Neural cell (in vitro differentiated cells): ENCODE measurements at regions not wholly inside any gene's neighbourhood (a gene's known extent, or its start where the extent isn't known, plus 50 kb on each side); places are given as distances from the start of the nearest gene placed in this dataset.

Experiments
- H2AFZ ChIP-seq: fragments of 200-600, 300-800 bp; sonication (generic), shearing (Covaris generic); 2 replicates; pipeline ENCODE4 v1.6.0; 2014; ENCODE audit warnings: low read depth, mild to moderate bottlenecking, antibody characterized with exemption, low read length, moderate library complexity
- H3F3A ChIP-seq: fragments of 200-600 bp; shearing (Covaris generic); 2 replicates; pipeline ENCODE4 v1.6.1; 2016; ENCODE audit warnings: mild to moderate bottlenecking, moderate library complexity, mixed read lengths, antibody characterized with exemption, low read length; ENCODE audit not compliant: insufficient read depth, poor library complexity, severe bottlenecking
- H3K27ac ChIP-seq: fragments of 200-600, 300-800 bp; sonication (generic), shearing (Covaris generic); 2 replicates; pipeline ENCODE4 v1.5.1; 2014; ENCODE audit warnings: mild to moderate bottlenecking, low read length, moderate library complexity
- H3K27me3 ChIP-seq: fragments of 300-800, 200-600 bp; sonication (generic), shearing (Covaris generic); 2 replicates; pipeline ENCODE4 v1.6.0; 2014; ENCODE audit warnings: mild to moderate bottlenecking, low read depth, low read length, moderate library complexity; ENCODE audit not compliant: insufficient read depth
- H3K36me3 ChIP-seq: fragments of 300-800, 200-600 bp; sonication (generic), shearing (Covaris generic); 2 replicates; pipeline ENCODE4 v1.5.1; 2014; ENCODE audit warnings: mild to moderate bottlenecking, antibody characterized with exemption, low read length, moderate library complexity; ENCODE audit not compliant: insufficient read depth
- H3K4me2 ChIP-seq: fragments of 300-800, 200-600 bp; sonication (generic), shearing (Covaris generic); 2 replicates; pipeline ENCODE4 v1.6.0; 2014; ENCODE audit warnings: mild to moderate bottlenecking, low read length
- H3K4me3 ChIP-seq: fragments of 300-800, 200-600 bp; sonication (generic), shearing (Covaris generic); 2 replicates; pipeline ENCODE4 v1.5.1; 2014; ENCODE audit warnings: mild to moderate bottlenecking, low read length, moderate library complexity
- H3K79me2 ChIP-seq: fragments of 200-600 bp; shearing (Covaris generic); replicated peaks from 2 replicates; pipeline ENCODE4 v1.6.0; 2014; ENCODE audit warnings: mild to moderate bottlenecking, low read length, moderate library complexity; ENCODE audit not compliant: insufficient read depth
- H3K9ac ChIP-seq: fragments of 300-800, 200-600 bp; sonication (generic), shearing (Covaris generic); 2 replicates; pipeline ENCODE4 v1.6.1; 2016; ENCODE audit warnings: mild to moderate bottlenecking, low read length, mixed read lengths
- H3K9me2 ChIP-seq: fragments of 200-600 bp; shearing (Covaris generic); 2 replicates; pipeline ENCODE4 v1.6.1; 2016; ENCODE audit warnings: mild to moderate bottlenecking, low read length, mixed read lengths; ENCODE audit not compliant: insufficient read depth
- H3K9me3 ChIP-seq: fragments of 200-600, 300-800 bp; sonication (generic), shearing (Covaris generic); 2 replicates; pipeline ENCODE4 v1.6.1; 2016; ENCODE audit warnings: mild to moderate bottlenecking, mixed run types, low read length, moderate library complexity, mixed read lengths
- H4K20me1 ChIP-seq: fragments of 200-600 bp; shearing (Covaris generic); 2 replicates; pipeline ENCODE4 v1.6.1; 2016; ENCODE audit warnings: mild to moderate bottlenecking, mixed run types; ENCODE audit not compliant: insufficient read depth
- CTCF ChIP-seq: fragments of 450-650 bp; IDR thresholded peaks from 2 replicates; pipeline ENCODE4 v1.5.1; 2014; ENCODE audit warnings: antibody characterized with exemption, mild to moderate bottlenecking, moderate library complexity; ENCODE audit not compliant: poor library complexity, severe bottlenecking
- EP300 ChIP-seq: fragments of 450-650 bp; conservative IDR thresholded peaks from 2 replicates; pipeline ENCODE4 v1.6.1; 2014; ENCODE audit warnings: antibody characterized with exemption, mild to moderate bottlenecking, moderate library complexity; ENCODE audit not compliant: poor library complexity, severe bottlenecking
- EZH2 ChIP-seq: fragments of 200-600, 300-800 bp; shearing (Covaris generic), sonication (generic); IDR thresholded peaks from 2 replicates; pipeline ENCODE4 v1.6.1; 2014; ENCODE audit warnings: antibody characterized with exemption, low read length, borderline replicate concordance, mild to moderate bottlenecking; ENCODE audit not compliant: insufficient read depth, poor library complexity, severe bottlenecking
- MXI1 ChIP-seq: fragments of 450-650 bp; conservative IDR thresholded peaks from 2 replicates; pipeline ENCODE4 v1.6.1; 2014; ENCODE audit warnings: antibody characterized with exemption, mild to moderate bottlenecking; ENCODE audit not compliant: poor library complexity, severe bottlenecking
- POLR2AphosphoS5 ChIP-seq: IDR thresholded peaks from 2 replicates; pipeline ENCODE4 v1.6.1; 2012
- RAD21 ChIP-seq: fragments of 450-650 bp; conservative IDR thresholded peaks from 2 replicates; pipeline ENCODE4 v1.6.1; 2014; ENCODE audit warnings: antibody characterized with exemption, mild to moderate bottlenecking, moderate library complexity
- REST ChIP-seq: IDR thresholded peaks from 2 replicates; pipeline ENCODE4 v1.6.1; 2012; ENCODE audit warnings: borderline replicate concordance
- SMC3 ChIP-seq: fragments of 450-650 bp; conservative IDR thresholded peaks from 2 replicates; pipeline ENCODE4 v1.6.1; 2014; ENCODE audit warnings: antibody characterized with exemption, mild to moderate bottlenecking, moderate library complexity; ENCODE audit not compliant: poor library complexity
- TAF1 ChIP-seq: IDR thresholded peaks from 2 replicates; pipeline ENCODE4 v1.6.1; 2012; ENCODE audit warnings: low read depth

GRCh38 chr2:57190007-57190406 lies 856.6 kb upstream of the VRK2 start:
- Histone ChIP-seq H3K4me3 (no peak overlapping the region), H3K27ac (no peak overlapping the region), H2AFZ (no peak overlapping the region), H3K27me3 (no peaks in the 10 kb centered on the region), H3K9me3 (no peaks in the 10 kb centered on the region), H3K36me3 (no peaks in the 10 kb centered on the region), H3K9ac (no peak overlapping the region), H3K79me2 (no peaks in the 10 kb centered on the region), H4K20me1 (no peaks in the 10 kb centered on the region), H3K9me2 (no peaks in the 10 kb centered on the region), H3K4me2 (no peak overlapping the region), H3F3A (no peaks in the 10 kb centered on the region)
- TF ChIP-seq REST, result no peak
- TF ChIP-seq EZH2, result no peak
- TF ChIP-seq TAF1, result no peak
- no peak for TF ChIP-seq MXI1
- no peak for TF ChIP-seq RAD21
- no peak for TF ChIP-seq SMC3
- TF ChIP-seq CTCF, result no peak
- no peak for TF ChIP-seq POLR2AphosphoS5
- no peak for TF ChIP-seq EP300

- H3K79me2 ChIP-seq, result no peaks in the 10 kb centered on the region
- no peaks in the 10 kb centered on the region for H3K27me3 ChIP-seq
- H3K9ac ChIP-seq, result no peak overlapping the region
- H3F3A ChIP-seq, result no peaks in the 10 kb centered on the region
- no peak overlapping the region for H2AFZ ChIP-seq
- H4K20me1 ChIP-seq, result no peaks in the 10 kb centered on the region
- H3K4me2 ChIP-seq, result no peak overlapping the region
- H3K27ac ChIP-seq, result no peak overlapping the region
- no peak overlapping the region for H3K4me3 ChIP-seq
- no peak for TF ChIP-seq SMC3
- TF ChIP-seq RAD21, result no peak
- TF ChIP-seq POLR2AphosphoS5, result no peak
- no peak for TF ChIP-seq MXI1
- no peak for TF ChIP-seq REST
- no peak for TF ChIP-seq TAF1
- TF ChIP-seq EZH2, result no peak
- TF ChIP-seq EP300, result no peak
- no peak for TF ChIP-seq CTCF
- no peaks in the 10 kb centered on the region for H3K36me3 ChIP-seq
- no peaks in the 10 kb centered on the region for H3K9me3 ChIP-seq
- H3K9me2 ChIP-seq, result no peaks in the 10 kb centered on the region
Measured at GRCh38 chr2:57199663-57200062, 846.9 kb upstream of the VRK2 start.
